H1 (cell line): ENCODE measurements at regions not wholly inside any gene's neighbourhood (a gene's known extent, or its start where the extent isn't known, plus 50 kb on each side); places are given as distances from the start of the nearest gene placed in this dataset.
A peak's percentile ranks its signal among the peaks of the same experiment; 100 is the strongest.

Experiments used
- CTCF ChIA-PET: fragments of 300-600 bp; sonication (Branson Sonifier 250); formaldehyde crosslinking; loops from one replicate; lab custom pipeline; 2021; ENCODE audit not compliant: partially characterized antibody; lab: Charles Lee
- POLR2A ChIA-PET: fragments of 300-600 bp; sonication (Branson Sonifier 250); formaldehyde crosslinking; loops from one replicate; lab custom pipeline; 2021; ENCODE audit warnings: inconsistent platforms; ENCODE audit not compliant: partially characterized antibody; lab: Charles Lee
- DNase-seq, 2 experiments: peaks; one replicate each; pipeline versions ENCODE4 v3.0.0 to v3.0.0-alpha.2; 2010 to 2022; ENCODE audit warnings: low spot score in 2 of 2, low read depth in 1 of 2, mixed read lengths in 1 of 2
- FAIRE-seq: peaks from 2 replicates; lab custom pipeline; 2011; peaks lifted over from hg19 to GRCh38; lab: Jason Lieb, UNC
- H2AFZ ChIP-seq: 2 replicates; pipeline ENCODE4 v1.8.1; 2012; ENCODE audit warnings: low read length, inconsistent platforms
- H2AK5ac ChIP-seq: 2 replicates; pipeline ENCODE4 v1.6.1; 2013; ENCODE audit warnings: low read depth, low read length
- H2BK120ac ChIP-seq: replicated peaks from 2 replicates; pipeline ENCODE3; 2013; ENCODE audit warnings: low read depth, low read length, inconsistent platforms
- H2BK12ac ChIP-seq: 2 replicates; pipeline ENCODE4 v1.6.1; 2013; ENCODE audit warnings: low read depth, low read length
- H2BK15ac ChIP-seq: 2 replicates; pipeline ENCODE4 v1.6.1; 2013; ENCODE audit warnings: low read length
- H2BK20ac ChIP-seq: 2 replicates; pipeline ENCODE4 v1.6.1; 2013; ENCODE audit warnings: low read length
- H2BK5ac ChIP-seq: 2 replicates; pipeline ENCODE4 v1.6.1; 2013; ENCODE audit warnings: low read depth, low read length
- H3K14ac ChIP-seq: 2 replicates; pipeline ENCODE4 v1.6.1; 2013; ENCODE audit warnings: inconsistent platforms; ENCODE audit not compliant: insufficient read length
- H3K18ac ChIP-seq: 2 replicates; pipeline ENCODE4 v1.6.1; 2013; ENCODE audit warnings: low read length; ENCODE audit errors: extremely low read depth
- H3K23ac ChIP-seq: 2 replicates; pipeline ENCODE4 v1.6.1; 2013; ENCODE audit warnings: inconsistent platforms; ENCODE audit not compliant: insufficient read length
- H3K23me2 ChIP-seq: 2 replicates; pipeline ENCODE4 v1.6.1; 2013; ENCODE audit warnings: low read depth, low read length
- H3K27ac ChIP-seq: 2 replicates; pipeline ENCODE4 v1.6.1; 2011; ENCODE audit warnings: low read depth, low read length, inconsistent platforms
- H3K27me3 ChIP-seq, 4 experiments: replicated peaks in 1 of 4; 1 replicate in 1 of 4; 2 replicates in 3 of 4; pipeline versions ENCODE4 v1.6.1 to v1.8.1; 2011 to 2013; ENCODE audit warnings: low read length in 3 of 4, mild to moderate bottlenecking in 3 of 4, inconsistent platforms in 2 of 4, mixed read lengths in 2 of 4, moderate library complexity in 1 of 4; ENCODE audit not compliant: control insufficient read depth in 3 of 4, insufficient read depth in 3 of 4; ENCODE audit errors: extremely low read depth in 1 of 4
- H3K36me3 ChIP-seq, 4 experiments: 2 replicates each; pipeline versions ENCODE4 v1.6.1 to v1.8.1; 2011 to 2013; ENCODE audit warnings: mild to moderate bottlenecking in 4 of 4, low read length in 3 of 4, moderate library complexity in 2 of 4, control low read depth in 1 of 4, inconsistent platforms in 1 of 4; ENCODE audit not compliant: insufficient read depth in 4 of 4, control insufficient read depth in 2 of 4
- H3K4ac ChIP-seq: replicated peaks from 2 replicates; pipeline ENCODE3; 2013; ENCODE audit warnings: low read length, low read depth, mixed read lengths, inconsistent platforms; ENCODE audit not compliant: insufficient read length
- H3K4me1 ChIP-seq, 4 experiments: replicated peaks in 1 of 4; 1 replicate in 1 of 4; 2 replicates in 3 of 4; pipeline versions ENCODE4 v1.6.1 to v1.8.1; 2011 to 2013; ENCODE audit warnings: low read length in 3 of 4, inconsistent platforms in 2 of 4, mixed read lengths in 1 of 4; ENCODE audit not compliant: insufficient read depth in 4 of 4, control insufficient read depth in 3 of 4
- H3K4me2 ChIP-seq, 2 experiments: 2 replicates each; pipeline versions ENCODE4 v1.6.1 to v1.8.1; 2011 to 2013; ENCODE audit warnings: low read depth in 2 of 2, low read length in 2 of 2, control low read depth in 1 of 2, inconsistent platforms in 1 of 2, mild to moderate bottlenecking in 1 of 2; ENCODE audit not compliant: insufficient read depth in 1 of 2
- H3K4me3 ChIP-seq, 4 experiments: fragments of 200-600, 300-600 bp in 1 of 4; sonication (generic), shearing (Covaris generic), sonication (Bioruptor Twin) in 1 of 4; 2 replicates each; pipeline versions ENCODE4 v1.5.1 to v1.8.1; 2011 to 2016; ENCODE audit warnings: low read length in 4 of 4, low read depth in 3 of 4, control low read depth in 2 of 4, inconsistent platforms in 2 of 4, mild to moderate bottlenecking in 2 of 4, mixed read lengths in 1 of 4, moderate library complexity in 1 of 4; ENCODE audit not compliant: insufficient read depth in 2 of 4; ENCODE audit errors: extremely low read depth in 1 of 4
- H3K56ac ChIP-seq: replicated peaks from 2 replicates; pipeline ENCODE3; 2013; ENCODE audit warnings: low read depth, mild to moderate bottlenecking, mixed read lengths, low read length, inconsistent platforms; ENCODE audit not compliant: insufficient read length
- H3K79me1 ChIP-seq: 2 replicates; pipeline ENCODE4 v1.6.1; 2013; ENCODE audit warnings: low read depth, low read length, control low read depth
- H3K79me2 ChIP-seq, 2 experiments: 2 replicates each; pipeline versions ENCODE4 v1.6.1 to v1.8.1; 2012 to 2013; ENCODE audit warnings: low read length in 2 of 2, mild to moderate bottlenecking in 2 of 2, inconsistent platforms in 1 of 2; ENCODE audit not compliant: insufficient read depth in 2 of 2, control insufficient read depth in 1 of 2
- H3K9ac ChIP-seq, 4 experiments: replicated peaks in 1 of 4; 1 replicate in 1 of 4; 2 replicates in 3 of 4; pipeline versions ENCODE4 v1.6.1 to v1.8.1; 2011 to 2013; ENCODE audit warnings: low read depth in 3 of 4, low read length in 3 of 4, control low read depth in 2 of 4, mild to moderate bottlenecking in 2 of 4, moderate library complexity in 2 of 4, inconsistent platforms in 1 of 4; ENCODE audit errors: extremely low read depth in 1 of 4
- H3K9me3 ChIP-seq, 2 experiments: 2 replicates each; pipeline versions ENCODE4 v1.6.1 to v1.8.1; 2012 to 2013; ENCODE audit warnings: mild to moderate bottlenecking in 2 of 2, moderate library complexity in 2 of 2, control low read depth in 1 of 2, inconsistent platforms in 1 of 2, low read depth in 1 of 2, low read length in 1 of 2, mixed read lengths in 1 of 2; ENCODE audit not compliant: insufficient read depth in 2 of 2
- H4K20me1 ChIP-seq, 2 experiments: replicated peaks in 1 of 2; 2 replicates each; pipeline versions ENCODE3 to v1.8.1; 2011 to 2013; ENCODE audit warnings: inconsistent platforms in 2 of 2, low read length in 2 of 2, mild to moderate bottlenecking in 1 of 2; ENCODE audit not compliant: insufficient read depth in 2 of 2, control insufficient read depth in 1 of 2
- H4K5ac ChIP-seq: 2 replicates; pipeline ENCODE4 v1.6.1; 2013; ENCODE audit warnings: low read length, low read depth, mixed read lengths, inconsistent platforms; ENCODE audit not compliant: insufficient read length
- H4K8ac ChIP-seq: 2 replicates; pipeline ENCODE4 v1.8.0; 2013; ENCODE audit warnings: mild to moderate bottlenecking, moderate library complexity, low read length, inconsistent platforms; ENCODE audit not compliant: insufficient read depth; ENCODE audit errors: extremely low read depth
- H4K91ac ChIP-seq: replicated peaks from 2 replicates; pipeline ENCODE3; 2013; ENCODE audit warnings: low read length, mixed read lengths, inconsistent platforms; ENCODE audit not compliant: insufficient read length
- BRCA1 ChIP-seq: IDR thresholded peaks from 2 replicates; pipeline ENCODE4 v1.6.1; 2012; ENCODE audit warnings: low read depth, low read length, improper control_type of control experiment
- CHD1 ChIP-seq: IDR thresholded peaks from 2 replicates; pipeline ENCODE4 v1.6.1; 2012; ENCODE audit warnings: low read depth, low read length, improper control_type of control experiment
- KDM1A ChIP-seq: fragments of 200-600, 300-600 bp; sonication (generic); IDR thresholded peaks from 2 replicates; pipeline ENCODE4 v1.7.1; 2016; ENCODE audit warnings: mild to moderate bottlenecking, low read length, borderline replicate concordance
- NANOG ChIP-seq: IDR thresholded peaks from 2 replicates; pipeline ENCODE4 v1.6.1; 2011; ENCODE audit warnings: low read length, low read depth, mild to moderate bottlenecking, inconsistent platforms; ENCODE audit not compliant: insufficient read depth, poor library complexity, severe bottlenecking
- RAD21 ChIP-seq, 2 experiments: IDR thresholded peaks in 1 of 2; conservative IDR thresholded peaks in 1 of 2; 2 replicates each; pipeline ENCODE4 v1.6.1; 2011; ENCODE audit warnings: low read depth in 2 of 2, low read length in 2 of 2, improper control_type of control experiment in 1 of 2, inconsistent platforms in 1 of 2, mild to moderate bottlenecking in 1 of 2, moderate library complexity in 1 of 2
- SIN3A ChIP-seq, 2 experiments: IDR thresholded peaks in 1 of 2; conservative IDR thresholded peaks in 1 of 2; 2 replicates each; pipeline ENCODE4 v1.6.1; 2011 to 2012; ENCODE audit warnings: low read length in 2 of 2, improper control_type of control experiment in 1 of 2, low read depth in 1 of 2, mild to moderate bottlenecking in 1 of 2
- TAF1 ChIP-seq: IDR thresholded peaks from 2 replicates; pipeline ENCODE4 v1.6.1; 2011; ENCODE audit warnings: mild to moderate bottlenecking, low read depth, low read length
- TAF7 ChIP-seq: optimal IDR thresholded peaks from 2 replicates; pipeline ENCODE3; 2011; ENCODE audit warnings: low read depth, mild to moderate bottlenecking, inconsistent platforms, low read length, moderate library complexity, borderline replicate concordance
- YY1 ChIP-seq: IDR thresholded peaks from 2 replicates; pipeline ENCODE4 v1.6.1; 2011; ENCODE audit warnings: low read depth, mild to moderate bottlenecking, low read length
- ZNF274 ChIP-seq: IDR thresholded peaks from 2 replicates; pipeline ENCODE4 v1.7.0; 2012; ENCODE audit warnings: low read length, borderline replicate concordance; ENCODE audit errors: extremely low read depth
- WGBS, 2 experiments: shearing (Covaris generic) in 1 of 2; methylation state at CpG; one replicate each; pipeline versions ENCODE4 v1.1.6 to v1.1.7; 2013 to 2015; ENCODE audit warnings: low lambda C conversion rate in 2 of 2, mixed read lengths in 2 of 2, inconsistent platforms in 1 of 2, low coverage in 1 of 2, missing lambda C conversion rate in 1 of 2; ENCODE audit not compliant: insufficient replicate concordance in 2 of 2, insufficient coverage in 1 of 2, insufficient read length in 1 of 2; ENCODE audit errors: extremely low coverage in 1 of 2, missing lambda C conversion rate in 1 of 2; 5-methylcytosine and 5-hydroxymethylcytosine counted together

DNA sequence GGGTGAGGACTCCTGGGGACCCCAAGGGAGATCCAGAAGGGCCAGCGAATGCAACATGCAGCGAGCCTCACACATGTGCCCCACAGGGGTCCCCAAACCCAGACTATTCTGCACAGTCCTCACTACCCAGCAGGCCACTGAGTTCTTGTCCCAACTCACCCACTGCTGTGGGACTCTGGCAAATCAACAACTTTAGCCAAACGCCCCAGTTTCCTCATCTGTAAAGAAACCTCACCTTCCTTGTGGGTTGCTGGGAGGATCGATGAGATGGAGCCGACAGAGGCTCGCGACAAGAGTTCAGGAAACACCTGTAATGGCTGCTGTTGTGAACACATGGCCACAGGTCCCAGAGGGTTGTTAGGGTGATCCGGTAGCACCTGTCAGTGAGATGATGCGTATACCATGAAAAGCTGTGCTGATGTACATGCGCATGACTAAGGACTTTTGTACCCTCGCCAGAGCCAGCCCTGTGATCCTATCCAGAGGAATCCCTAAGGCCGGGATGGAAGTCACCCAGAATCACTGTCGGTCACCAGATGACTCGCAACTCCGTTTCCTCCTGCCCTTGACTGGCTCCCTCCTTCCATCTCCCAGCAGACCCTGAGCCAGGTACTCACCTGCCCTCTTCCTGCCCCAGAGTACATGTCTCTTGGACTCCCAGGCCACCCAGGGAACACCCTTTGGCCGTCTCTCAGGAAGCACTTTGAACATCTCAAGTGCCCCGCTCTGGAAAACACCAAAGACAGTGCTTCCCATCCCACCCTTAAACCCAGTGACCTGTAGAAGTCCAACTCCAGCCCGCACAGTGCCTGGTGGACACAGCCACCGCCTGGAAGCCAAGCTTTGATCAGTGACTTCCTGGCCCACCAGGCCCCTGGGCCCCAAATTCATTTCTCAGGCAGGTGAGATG is 103.3 kb upstream of the ID2 start:
- Histone ChIP-seq H4K91ac (no peak overlapping the region), H3K56ac (no peak overlapping the region), H3K27me3 (peaks cover 0 to 1% (median 0%) of the 10 kb centered on the region in 4 experiments; a peak in 1 of 7 replicates), H3K4me1 (peaks cover 0 to 17% (median 9%) of the 10 kb centered on the region in 4 experiments; a peak in 6 of 7 replicates), H3K14ac (no peak overlapping the region), H3K36me3 (no peaks in the 10 kb centered on the region), H2AFZ (no peak overlapping the region), H3K4me3 (no peak overlapping the region), H3K9ac (no peak overlapping the region), H3K79me2 (no peaks in the 10 kb centered on the region), H4K5ac (no peak overlapping the region), H2BK5ac (no peak overlapping the region), H3K23me2 (peaks cover 2% of the 10 kb centered on the region; the same call in 1 of the 2 replicates), H2AK5ac (peak overlapping the region; percentile 65; the same call in 1 of the 2 replicates), H2BK120ac (no peak overlapping the region), H3K23ac (no peak overlapping the region), H4K20me1 (peaks cover 0 to 2% of the 10 kb centered on the region in 2 experiments), H2BK12ac (no peak overlapping the region), H3K79me1 (no peaks in the 10 kb centered on the region), H3K9me3 (no peaks in the 10 kb centered on the region), H2BK20ac (no peak overlapping the region), H3K4ac (no peak overlapping the region), H3K18ac (peak overlapping the region; percentile 32; the same call in 1 of the 2 replicates), H2BK15ac (no peak overlapping the region), H3K4me2 (no peak overlapping the region), H3K27ac (no peak overlapping the region), H4K8ac (no peak overlapping the region)
- FAIRE-seq (no peak), DNase-seq (no peak)
- ChIA-PET CTCF (no interaction called here), POLR2A (no interaction called here)
- WGBS, 2 experiments: 85% methylated on average over 19 of the region's 19 CpGs; no CpG with 5 or more reads in 1 of the 2 experiments
- no peak for TF ChIP-seq RAD21 (IDR thresholded peaks at IDR 0.05 in 1 of 2, conservative IDR thresholded peaks at IDR 0.05 in 1 of 2; ENCODE audit: low read depth in 2 of 2, low read length in 2 of 2)
- no peak for TF ChIP-seq CHD1
- no peak for TF ChIP-seq TAF7
- TF ChIP-seq NANOG: no peak
- no peak for TF ChIP-seq ZNF274
- no peak for TF ChIP-seq KDM1A
- no peak for TF ChIP-seq TAF1
- TF ChIP-seq YY1: no peak
- TF ChIP-seq BRCA1: no peak
- no peak for TF ChIP-seq SIN3A (conservative IDR thresholded peaks at IDR 0.05 in 1 of 2, IDR thresholded peaks at IDR 0.05 in 1 of 2; ENCODE audit: low read depth in 1 of 2, low read length in 2 of 2)
